Nephron progenitor cell (in vitro differentiated cells): ENCODE measurements at regions not wholly inside any gene's neighbourhood (a gene's known extent, or its start where the extent isn't known, plus 50 kb on each side); places are given as distances from the start of the nearest gene placed in this dataset.

Experiments
- DNase-seq: peaks from one replicate; pipeline ENCODE4 v3.0.0; 2021
- H3K27ac Mint-ChIP-seq: 2 replicates; pipeline ENCODE4 v1.8.0; 2021; ENCODE audit warnings: mild to moderate bottlenecking, moderate library complexity, mixed read lengths
- H3K27me3 Mint-ChIP-seq: 2 replicates; pipeline ENCODE4 v1.8.0; 2021; ENCODE audit warnings: mild to moderate bottlenecking, low read depth, mixed read lengths; ENCODE audit not compliant: poor library complexity
- H3K36me3 Mint-ChIP-seq: 2 replicates; pipeline ENCODE4 v1.8.0; 2021; ENCODE audit warnings: low read depth, mixed read lengths
- H3K4me1 Mint-ChIP-seq: 2 replicates; pipeline ENCODE4 v1.8.0; 2021; ENCODE audit warnings: mixed read lengths
- H3K4me3 Mint-ChIP-seq: 2 replicates; pipeline ENCODE4 v1.8.0; 2021; ENCODE audit warnings: mild to moderate bottlenecking, moderate library complexity, mixed read lengths
- H3K9me3 Mint-ChIP-seq: 2 replicates; pipeline ENCODE4 v1.8.0; 2021; ENCODE audit warnings: mild to moderate bottlenecking, moderate library complexity, mixed read lengths
- CTCF ChIP-seq: fragments of 200-600 bp; sonication (generic); IDR thresholded peaks from 2 replicates; pipeline ENCODE4 v1.5.0; 2021; ENCODE audit warnings: antibody characterized with exemption

GRCh38 chr5:43895876-43896275 lies 292.9 kb downstream of the NNT start:
- H3K27ac Mint-ChIP-seq, result no peak overlapping the region
- H3K4me1 Mint-ChIP-seq, result peaks cover 5% of the 10 kb centered on the region
- H3K4me3 Mint-ChIP-seq, result no peak overlapping the region
- no peaks in the 10 kb centered on the region for H3K27me3 Mint-ChIP-seq
- no peaks in the 10 kb centered on the region for H3K9me3 Mint-ChIP-seq
- TF ChIP-seq CTCF, result no peak
- DNase-seq, result no peak
- H3K36me3 Mint-ChIP-seq, result no peaks in the 10 kb centered on the region

GRCh38 chr5:43893951-43894684 lies 291.1 kb downstream of the NNT start:
- TF ChIP-seq CTCF, result no peak
- Mint-ChIP-seq H3K36me3 (no peaks in the 10 kb centered on the region), H3K4me3 (no peak overlapping the region), H3K9me3 (no peaks in the 10 kb centered on the region), H3K4me1 (peaks cover 8% of the 10 kb centered on the region), H3K27me3 (peaks cover 4% of the 10 kb centered on the region), H3K27ac (no peak overlapping the region)
- DNase-seq, result no peak

GRCh38 chr5:43891112-43891511 lies 288.1 kb downstream of the NNT start:
- Mint-ChIP-seq H3K27me3 (peaks cover 4% of the 10 kb centered on the region), H3K27ac (no peak overlapping the region), H3K36me3 (no peaks in the 10 kb centered on the region), H3K4me1 (peaks cover 8% of the 10 kb centered on the region), H3K9me3 (no peaks in the 10 kb centered on the region), H3K4me3 (no peak overlapping the region)
- no peak for DNase-seq
- no peak for TF ChIP-seq CTCF

GRCh38 chr5:43889233-43889632 lies 286.3 kb downstream of the NNT start:
- H3K27ac Mint-ChIP-seq, result no peak overlapping the region
- no peak for DNase-seq
- TF ChIP-seq CTCF, result no peak
- H3K36me3 Mint-ChIP-seq, result no peaks in the 10 kb centered on the region
- H3K4me1 Mint-ChIP-seq, result peaks cover 8% of the 10 kb centered on the region
- no peaks in the 10 kb centered on the region for H3K9me3 Mint-ChIP-seq
- no peak overlapping the region for H3K4me3 Mint-ChIP-seq
- H3K27me3 Mint-ChIP-seq, result peaks cover 4% of the 10 kb centered on the region

GRCh38 chr5:43875741-43876140 lies 272.8 kb downstream of the NNT start:
- Mint-ChIP-seq H3K27me3 (no peaks in the 10 kb centered on the region), H3K4me3 (no peak overlapping the region), H3K9me3 (no peaks in the 10 kb centered on the region), H3K4me1 (peaks cover 21% of the 10 kb centered on the region), H3K36me3 (no peaks in the 10 kb centered on the region), H3K27ac (no peak overlapping the region)
- no peak for TF ChIP-seq CTCF
- DNase-seq, result no peak

- H3K4me3 Mint-ChIP-seq, result no peak overlapping the region
- peak overlapping the region; percentile 56 for H3K27ac Mint-ChIP-seq
- H3K4me1 Mint-ChIP-seq, result peaks cover 21% of the 10 kb centered on the region
- no peaks in the 10 kb centered on the region for H3K36me3 Mint-ChIP-seq
- TF ChIP-seq CTCF, result no peak
- H3K27me3 Mint-ChIP-seq, result no peaks in the 10 kb centered on the region
- no peak for DNase-seq
- H3K9me3 Mint-ChIP-seq, result no peaks in the 10 kb centered on the region
Observed at GRCh38 chr5:43874772-43875171, 271.8 kb downstream of the NNT start.
